ENCODE measurements at regions not wholly inside any gene's neighbourhood (a gene's known extent, or its start where the extent isn't known, plus 50 kb on each side); places are given as distances from the start of the nearest gene placed in this dataset.

DNA sequence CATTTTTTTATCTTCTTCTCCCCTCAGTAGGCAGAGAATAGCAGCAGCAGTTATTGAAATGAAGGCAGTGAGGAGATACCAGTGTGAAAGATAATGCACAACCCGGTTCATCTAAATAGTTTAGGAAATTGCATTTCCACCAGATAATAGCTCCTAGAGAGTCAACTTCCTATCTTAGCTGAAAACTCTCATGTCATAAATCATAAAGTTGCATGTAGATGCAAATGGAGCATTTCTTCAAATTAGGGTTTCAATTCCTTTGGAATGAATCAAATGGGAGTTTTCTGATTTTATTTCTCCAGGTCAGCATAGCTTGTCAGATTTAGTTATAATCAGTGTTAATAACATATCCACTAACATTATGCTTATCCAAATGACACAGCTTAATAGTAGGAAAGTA lies 335.3 kb downstream of the CNTNAP4 start:
- no peak for DNase-seq
- Histone ChIP-seq H3K4me1 (ENCODE audit: insufficient read depth) (no peaks in the 10 kb centered on the region), H3K27me3 (replicated peaks; ENCODE audit: insufficient read depth) (no peaks in the 10 kb centered on the region), H3F3A (ENCODE audit: insufficient read depth) (no peaks in the 10 kb centered on the region), H3K9me2 (ENCODE audit: insufficient read depth) (no peaks in the 10 kb centered on the region), H4K20me1 (ENCODE audit: insufficient read depth) (no peaks in the 10 kb centered on the region), H3K9me3 (ENCODE audit: low read depth) (peaks cover 4% of the 10 kb centered on the region), H3K36me3 (ENCODE audit: low read depth) (no peaks in the 10 kb centered on the region), H3K27ac (no peak overlapping the region), H2AFZ (no peak overlapping the region), H3K4me3 (no peak overlapping the region), H3K79me2 (ENCODE audit: insufficient read depth) (no peaks in the 10 kb centered on the region), H3K4me2 (ENCODE audit: unreplicated experiment) (no peak overlapping the region), H3K9ac (no peak overlapping the region)
- TF ChIP-seq EZH2 (IDR thresholded peaks at IDR 0.05; ENCODE audit: insufficient read depth, poor library complexity, severe bottlenecking) (no peak), EZH2phosphoT487 (IDR thresholded peaks at IDR 0.05; ENCODE audit: insufficient read depth, low read depth) (no peak)
- 29 to 42% methylated on average over 1 of the region's 1 CpG for WGBS, 2 experiments (ENCODE audit: low coverage in 1 of 2, low lambda C conversion rate in 2 of 2, missing lambda C conversion rate in 2 of 2)
- in situ Hi-C loops (cut with MboI): no loop called here

DNA sequence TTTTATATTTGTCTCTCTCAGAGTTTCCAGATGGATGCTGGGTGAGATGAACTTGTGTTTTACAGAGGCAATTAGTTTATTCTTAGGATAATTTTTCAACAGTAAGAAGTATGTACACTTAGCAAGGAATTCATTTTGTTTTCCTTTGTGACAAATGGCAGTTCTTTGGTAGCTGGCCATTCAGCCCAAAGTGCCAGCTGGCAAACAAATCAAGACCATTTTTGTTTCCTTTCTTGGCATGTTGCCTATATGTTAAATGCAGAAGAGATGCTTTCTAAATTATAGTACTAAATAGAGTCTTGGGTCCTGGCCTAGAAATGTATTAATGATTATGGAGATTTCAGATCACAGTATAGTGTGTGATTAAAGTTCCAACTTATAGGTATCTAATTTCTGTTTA lies 337.1 kb downstream of the CNTNAP4 start:
- no peaks in the 10 kb centered on the region for H3K9me2 ChIP-seq (ENCODE audit: insufficient read depth)
- TF ChIP-seq EZH2 (IDR thresholded peaks at IDR 0.05; ENCODE audit: insufficient read depth, poor library complexity, severe bottlenecking): no peak
- no peak for TF ChIP-seq EZH2phosphoT487 (IDR thresholded peaks at IDR 0.05; ENCODE audit: insufficient read depth, low read depth)
- no peak overlapping the region for H3K27ac ChIP-seq
- H3K27me3 ChIP-seq (replicated peaks; ENCODE audit: insufficient read depth): no peaks in the 10 kb centered on the region
- no peak overlapping the region for H3K9ac ChIP-seq
- no peaks in the 10 kb centered on the region for H3K79me2 ChIP-seq (ENCODE audit: insufficient read depth)
- H3K9me3 ChIP-seq (ENCODE audit: low read depth): peaks cover 4% of the 10 kb centered on the region
- H3F3A ChIP-seq (ENCODE audit: insufficient read depth): no peaks in the 10 kb centered on the region
- no peak overlapping the region for H2AFZ ChIP-seq
- in situ Hi-C loops (cut with MboI): no loop called here
- DNase-seq: no peak
- no peak overlapping the region for H3K4me2 ChIP-seq (ENCODE audit: unreplicated experiment)
- no peaks in the 10 kb centered on the region for H3K36me3 ChIP-seq (ENCODE audit: low read depth)
- no peak overlapping the region for H3K4me3 ChIP-seq
- no peaks in the 10 kb centered on the region for H3K4me1 ChIP-seq (ENCODE audit: insufficient read depth)
- H4K20me1 ChIP-seq (ENCODE audit: insufficient read depth): no peaks in the 10 kb centered on the region

DNA sequence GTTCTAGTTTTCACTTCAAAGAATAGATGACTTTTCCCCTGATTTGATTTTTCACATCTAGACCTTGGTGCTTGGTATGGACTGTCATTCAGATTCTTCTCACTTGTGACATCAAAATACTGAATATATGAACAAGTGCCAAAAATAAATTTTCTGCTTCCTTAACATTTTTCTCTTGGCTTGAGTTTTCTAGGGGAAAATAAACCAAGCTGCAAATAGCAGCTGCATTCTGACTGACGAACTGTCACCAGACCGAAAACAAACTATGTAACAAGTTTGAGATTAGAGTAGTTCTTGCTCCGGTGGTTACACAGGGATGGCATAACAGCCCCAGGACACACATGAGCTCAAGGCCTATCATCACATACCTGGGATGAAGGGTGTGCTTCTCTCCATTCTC lies 345.7 kb downstream of the CNTNAP4 start:
- Histone ChIP-seq H3K27ac (no peak overlapping the region), H3K9ac (no peak overlapping the region), H3F3A (ENCODE audit: insufficient read depth) (no peaks in the 10 kb centered on the region), H3K9me2 (ENCODE audit: insufficient read depth) (no peaks in the 10 kb centered on the region), H4K20me1 (ENCODE audit: insufficient read depth) (no peaks in the 10 kb centered on the region), H3K4me1 (ENCODE audit: insufficient read depth) (no peaks in the 10 kb centered on the region), H3K27me3 (replicated peaks; ENCODE audit: insufficient read depth) (no peaks in the 10 kb centered on the region), H3K4me3 (no peak overlapping the region), H3K4me2 (ENCODE audit: unreplicated experiment) (no peak overlapping the region), H3K79me2 (ENCODE audit: insufficient read depth) (no peaks in the 10 kb centered on the region), H3K36me3 (ENCODE audit: low read depth) (no peaks in the 10 kb centered on the region), H2AFZ (no peak overlapping the region), H3K9me3 (ENCODE audit: low read depth) (no peaks in the 10 kb centered on the region)
- in situ Hi-C loops (cut with MboI): no loop called here
- TF ChIP-seq EZH2 (IDR thresholded peaks at IDR 0.05; ENCODE audit: insufficient read depth, poor library complexity, severe bottlenecking) (no peak), EZH2phosphoT487 (IDR thresholded peaks at IDR 0.05; ENCODE audit: insufficient read depth, low read depth) (no peak)
- DNase-seq: no peak
- WGBS, 2 experiments (ENCODE audit: low coverage in 1 of 2, low lambda C conversion rate in 2 of 2, missing lambda C conversion rate in 2 of 2): 27 to 29% methylated on average over 3 of the region's 3 CpGs

DNA sequence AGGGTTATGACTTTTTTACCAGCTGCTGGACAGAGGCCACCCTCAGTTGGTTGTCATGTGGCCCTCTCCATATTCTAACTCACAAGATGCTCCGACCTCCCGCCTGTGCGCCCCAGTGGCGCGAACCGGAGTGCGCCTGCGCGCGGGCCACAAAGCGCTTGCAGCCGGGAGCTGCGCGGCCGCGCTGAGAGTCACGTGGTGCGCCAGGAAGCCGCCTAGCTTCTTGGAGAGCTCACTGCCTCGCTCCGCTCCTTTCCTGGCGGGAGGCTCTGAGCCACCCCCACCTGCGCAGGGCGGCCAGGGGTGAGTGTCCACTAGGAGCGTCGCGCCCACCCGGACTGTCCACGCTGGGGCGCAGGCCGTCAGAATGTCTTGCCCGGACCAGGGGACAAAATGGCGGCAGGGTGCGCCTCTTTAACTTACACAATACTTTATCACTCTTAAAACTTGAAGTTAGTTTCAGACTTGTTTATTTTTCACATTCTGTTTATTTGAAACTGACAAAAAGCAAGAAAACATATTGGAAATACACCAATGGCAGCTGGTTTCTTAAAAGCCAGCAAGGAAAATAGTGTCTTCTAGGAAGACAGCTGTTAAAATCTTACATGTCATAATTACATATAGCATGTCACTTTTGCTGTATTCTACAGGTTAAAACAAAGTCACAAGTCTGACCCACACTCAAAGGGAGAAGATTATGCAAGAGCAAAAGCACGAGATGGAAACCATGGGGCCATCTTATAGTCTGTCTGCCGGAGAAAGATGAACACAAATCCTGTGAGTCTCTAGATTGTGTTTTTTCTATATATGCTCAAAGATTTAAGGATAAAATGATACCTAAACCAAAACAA lies 357.9 kb downstream of the CNTNAP4 start:
- H3K9me3 ChIP-seq (ENCODE audit: low read depth): no peaks in the 10 kb centered on the region
- no peaks in the 10 kb centered on the region for H3K9me2 ChIP-seq (ENCODE audit: insufficient read depth)
- no peaks in the 10 kb centered on the region for H4K20me1 ChIP-seq (ENCODE audit: insufficient read depth)
- H3K79me2 ChIP-seq (ENCODE audit: insufficient read depth): no peaks in the 10 kb centered on the region
- no peak overlapping the region for H2AFZ ChIP-seq
- no peak for DNase-seq
- no peaks in the 10 kb centered on the region for H3K36me3 ChIP-seq (ENCODE audit: low read depth)
- in situ Hi-C loops (cut with MboI): no loop called here
- no peaks in the 10 kb centered on the region for H3F3A ChIP-seq (ENCODE audit: insufficient read depth)
- no peak overlapping the region for H3K27ac ChIP-seq
- H3K4me1 ChIP-seq (ENCODE audit: insufficient read depth): no peaks in the 10 kb centered on the region
- no peak overlapping the region for H3K4me2 ChIP-seq (ENCODE audit: unreplicated experiment)
- WGBS, 2 experiments (ENCODE audit: low coverage in 1 of 2, low lambda C conversion rate in 2 of 2, missing lambda C conversion rate in 2 of 2): 76 to 79% methylated on average over 32 to 36 of the region's 36 CpGs
- no peak overlapping the region for H3K9ac ChIP-seq
- no peak overlapping the region for H3K4me3 ChIP-seq
- TF ChIP-seq EZH2 (IDR thresholded peaks at IDR 0.05; ENCODE audit: insufficient read depth, poor library complexity, severe bottlenecking): no peak
- no peak for TF ChIP-seq EZH2phosphoT487 (IDR thresholded peaks at IDR 0.05; ENCODE audit: insufficient read depth, low read depth)
- H3K27me3 ChIP-seq (replicated peaks; ENCODE audit: insufficient read depth): no peaks in the 10 kb centered on the region
